ENCODE measurements at regions not wholly inside any gene's neighbourhood (a gene's known extent, or its start where the extent isn't known, plus 50 kb on each side); places are given as distances from the start of the nearest gene placed in this dataset.

- ATAC-seq (no peak), DNase-seq (ENCODE audit: low spot score) (no peak)
- Mint-ChIP-seq H3K4me1 (peaks cover 11% of the 10 kb centered on the region), H3K27me3 (ENCODE audit: insufficient read depth, low read depth, poor library complexity) (no peaks in the 10 kb centered on the region), H3K4me3 (no peak overlapping the region), H3K27ac (0 out of 2 replicates have a peak overlapping the region, but pooled peaks have one; percentile 7), H3K36me3 (ENCODE audit: low read depth) (no peaks in the 10 kb centered on the region), H3K9me3 (no peaks in the 10 kb centered on the region)
- TF ChIP-seq ZNF114 (CRISPR knock-in tag; IDR thresholded peaks at IDR 0.05) (no peak), NANOG (IDR thresholded peaks at IDR 0.05; ENCODE audit: borderline replicate concordance) (no peak), ZNF331 (CRISPR knock-in tag; IDR thresholded peaks at IDR 0.05; ENCODE audit: low read depth) (no peak), POLR2AphosphoS5 (IDR thresholded peaks at IDR 0.05; ENCODE audit: low read depth) (no peak), EZH2phosphoT487 (IDR thresholded peaks at IDR 0.05; ENCODE audit: unreplicated experiment) (no peak), CREB1 (CRISPR knock-in tag; IDR thresholded peaks at IDR 0.05; ENCODE audit: low read depth) (no peak), ETS1 (IDR thresholded peaks at IDR 0.05) (no peak), EZH2 (IDR thresholded peaks at IDR 0.05; ENCODE audit: low read depth, unreplicated experiment) (no peak), CTCF (conservative IDR thresholded peaks at IDR 0.05; ENCODE audit: low read depth in 2 of 2) (no peak), JUNB (IDR thresholded peaks at IDR 0.05; ENCODE audit: unreplicated experiment) (no peak), STAT1 (IDR thresholded peaks at IDR 0.05; ENCODE audit: unreplicated experiment) (no peak), ZNF462 (CRISPR knock-in tag; IDR thresholded peaks at IDR 0.05) (no peak)
- TF ChIP-seq, protein P1, sequence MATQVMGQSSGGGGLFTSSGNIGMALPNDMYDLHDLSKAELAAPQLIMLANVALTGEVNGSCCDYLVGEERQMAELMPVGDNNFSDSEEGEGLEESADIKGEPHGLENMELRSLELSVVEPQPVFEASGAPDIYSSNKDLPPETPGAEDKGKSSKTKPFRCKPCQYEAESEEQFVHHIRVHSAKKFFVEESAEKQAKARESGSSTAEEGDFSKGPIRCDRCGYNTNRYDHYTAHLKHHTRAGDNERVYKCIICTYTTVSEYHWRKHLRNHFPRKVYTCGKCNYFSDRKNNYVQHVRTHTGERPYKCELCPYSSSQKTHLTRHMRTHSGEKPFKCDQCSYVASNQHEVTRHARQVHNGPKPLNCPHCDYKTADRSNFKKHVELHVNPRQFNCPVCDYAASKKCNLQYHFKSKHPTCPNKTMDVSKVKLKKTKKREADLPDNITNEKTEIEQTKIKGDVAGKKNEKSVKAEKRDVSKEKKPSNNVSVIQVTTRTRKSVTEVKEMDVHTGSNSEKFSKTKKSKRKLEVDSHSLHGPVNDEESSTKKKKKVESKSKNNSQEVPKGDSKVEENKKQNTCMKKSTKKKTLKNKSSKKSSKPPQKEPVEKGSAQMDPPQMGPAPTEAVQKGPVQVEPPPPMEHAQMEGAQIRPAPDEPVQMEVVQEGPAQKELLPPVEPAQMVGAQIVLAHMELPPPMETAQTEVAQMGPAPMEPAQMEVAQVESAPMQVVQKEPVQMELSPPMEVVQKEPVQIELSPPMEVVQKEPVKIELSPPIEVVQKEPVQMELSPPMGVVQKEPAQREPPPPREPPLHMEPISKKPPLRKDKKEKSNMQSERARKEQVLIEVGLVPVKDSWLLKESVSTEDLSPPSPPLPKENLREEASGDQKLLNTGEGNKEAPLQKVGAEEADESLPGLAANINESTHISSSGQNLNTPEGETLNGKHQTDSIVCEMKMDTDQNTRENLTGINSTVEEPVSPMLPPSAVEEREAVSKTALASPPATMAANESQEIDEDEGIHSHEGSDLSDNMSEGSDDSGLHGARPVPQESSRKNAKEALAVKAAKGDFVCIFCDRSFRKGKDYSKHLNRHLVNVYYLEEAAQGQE (IDR thresholded peaks at IDR 0.05; ENCODE audit: unreplicated experiment), result no peak
- Histone ChIP-seq H4K20me1 (replicated peaks; ENCODE audit: insufficient read depth) (no peaks in the 10 kb centered on the region), H3K27ac (ENCODE audit: low read depth) (no peak overlapping the region), H3K4me3 (no peak overlapping the region), H3K79me2 (replicated peaks; ENCODE audit: insufficient read depth) (no peaks in the 10 kb centered on the region), H3K4me2 (no peak overlapping the region), H3K36me3 (ENCODE audit: insufficient read depth) (no peaks in the 10 kb centered on the region), H3K9me2 (ENCODE audit: insufficient read depth) (peaks cover 5% of the 10 kb centered on the region; the same call in 1 of the 2 replicates), H3F3A (replicated peaks; ENCODE audit: low read depth) (no peaks in the 10 kb centered on the region), H3K4me1 (ENCODE audit: insufficient read depth) (peaks cover 3% of the 10 kb centered on the region; the same call in 1 of the 2 replicates), H3K27me3 (ENCODE audit: insufficient read depth) (no peaks in the 10 kb centered on the region), H2AFZ (peak overlapping the region; percentile 30; the same call in 1 of the 2 replicates)
These were observed 127.6 kb upstream of the GBE1 start for GRCh38 chr3:81888914-81889557.
